SU-DHL-6 (cell line): ENCODE measurements at regions not wholly inside any gene's neighbourhood (a gene's known extent, or its start where the extent isn't known, plus 50 kb on each side); places are given as distances from the start of the nearest gene placed in this dataset.

ENCODE experiments used
- H2AFZ ChIP-seq: fragments of 200-600 bp; sonication (generic); 2 replicates; pipeline ENCODE4 v1.6.1; 2014; ENCODE audit warnings: low read depth, mild to moderate bottlenecking, moderate library complexity, mixed read lengths, antibody characterized with exemption, low read length; ENCODE audit not compliant: severe bottlenecking
- H3F3A ChIP-seq: fragments of 200-600 bp; shearing (Covaris generic); 2 replicates; pipeline ENCODE4 v1.6.0; 2016; ENCODE audit warnings: antibody characterized with exemption, mild to moderate bottlenecking; ENCODE audit not compliant: insufficient read depth
- H3K27ac ChIP-seq: fragments of 200-600 bp; sonication (generic); 2 replicates; pipeline ENCODE4 v1.5.1; 2016; ENCODE audit warnings: low read depth, mild to moderate bottlenecking, low read length, moderate library complexity, mixed read lengths
- H3K27me3 ChIP-seq: fragments of 200-600 bp; sonication (generic), shearing (Covaris generic); 2 replicates; pipeline ENCODE4 v1.6.0; 2014; ENCODE audit warnings: mild to moderate bottlenecking, low read length
- H3K36me3 ChIP-seq: fragments of 200-600 bp; sonication (generic); 2 replicates; pipeline ENCODE4 v1.6.1; 2014; ENCODE audit warnings: mild to moderate bottlenecking, low read length, mixed read lengths
- H3K4me2 ChIP-seq: fragments of 300-600, 200-600 bp; shearing (Covaris generic), sonication (generic); 2 replicates; pipeline ENCODE4 v1.6.0; 2014; ENCODE audit warnings: low read length, low read depth, mild to moderate bottlenecking; ENCODE audit not compliant: poor library complexity, severe bottlenecking
- H3K4me3 ChIP-seq: fragments of 200-600 bp; sonication (generic); 2 replicates; pipeline ENCODE4 v1.5.1; 2014; ENCODE audit warnings: antibody characterized with exemption, low read length, mild to moderate bottlenecking, mixed read lengths; ENCODE audit not compliant: insufficient read depth, poor library complexity, severe bottlenecking
- H3K79me2 ChIP-seq: fragments of 200-600 bp; sonication (generic); 2 replicates; pipeline ENCODE4 v1.6.1; 2014; ENCODE audit warnings: mild to moderate bottlenecking, low read length, moderate library complexity; ENCODE audit not compliant: insufficient read depth
- H3K9ac ChIP-seq: fragments of 200-600 bp; sonication (generic); 2 replicates; pipeline ENCODE4 v1.7.0; 2014; ENCODE audit warnings: mild to moderate bottlenecking, low read length
- H3K9me2 ChIP-seq: fragments of 200-600 bp; sonication (generic); replicated peaks from 2 replicates; pipeline ENCODE4 v1.6.1; 2014; ENCODE audit warnings: low read length; ENCODE audit not compliant: insufficient read depth
- H3K9me3 ChIP-seq: fragments of 200-600 bp; sonication (generic); 2 replicates; pipeline ENCODE4 v1.6.1; 2014; ENCODE audit warnings: low read length, mixed read lengths; ENCODE audit not compliant: insufficient read depth
- H4K20me1 ChIP-seq: fragments of 200-600 bp; sonication (generic); 2 replicates; pipeline ENCODE4 v1.6.1; 2014; ENCODE audit warnings: low read depth, mild to moderate bottlenecking, antibody characterized with exemption, low read length, moderate library complexity, mixed read lengths
- EZH2phosphoT487 ChIP-seq: fragments of 200-600 bp; sonication (generic), shearing (Covaris generic); conservative IDR thresholded peaks from 2 replicates; pipeline ENCODE4 v1.6.1; 2018; ENCODE audit warnings: mild to moderate bottlenecking, antibody characterized with exemption, low read length, moderate library complexity, mixed read lengths
- TF ChIP-seq, protein P1 (sequence below): fragments of 200-600 bp; sonication (generic); IDR thresholded peaks from one replicate; pipeline ENCODE4 v1.5.1; 2017; ENCODE audit warnings: antibody characterized with exemption, mild to moderate bottlenecking, low read length, moderate library complexity; ENCODE audit not compliant: insufficient read depth, poor library complexity, severe bottlenecking

DNA sequence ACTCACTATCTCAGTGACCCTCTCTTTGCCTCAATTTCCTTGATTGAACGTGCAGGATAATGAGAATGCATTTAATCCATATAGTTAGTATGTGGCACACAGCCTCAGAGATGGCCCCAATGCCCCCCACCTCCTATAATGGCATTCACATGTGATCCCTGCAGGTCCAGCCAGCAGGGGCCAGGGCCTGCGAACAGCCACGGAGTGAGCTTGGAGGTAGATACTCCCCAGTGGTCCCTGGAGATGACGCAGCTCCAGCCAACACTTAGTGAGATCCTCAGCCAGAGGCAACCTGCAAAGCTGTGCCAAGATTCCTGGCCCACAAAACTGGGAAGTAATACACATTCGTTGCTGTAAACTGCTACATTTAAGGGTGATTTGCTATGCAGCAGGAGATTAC, 184.9 kb upstream of the NSMCE3 start:
- H3K79me2 ChIP-seq: no peaks in the 10 kb centered on the region
- H2AFZ ChIP-seq: no peak overlapping the region
- H3K36me3 ChIP-seq: no peaks in the 10 kb centered on the region
- H3K4me2 ChIP-seq: no peak overlapping the region
- no peaks in the 10 kb centered on the region for H3F3A ChIP-seq
- no peaks in the 10 kb centered on the region for H4K20me1 ChIP-seq
- no peaks in the 10 kb centered on the region for H3K27me3 ChIP-seq
- TF ChIP-seq, protein P1, sequence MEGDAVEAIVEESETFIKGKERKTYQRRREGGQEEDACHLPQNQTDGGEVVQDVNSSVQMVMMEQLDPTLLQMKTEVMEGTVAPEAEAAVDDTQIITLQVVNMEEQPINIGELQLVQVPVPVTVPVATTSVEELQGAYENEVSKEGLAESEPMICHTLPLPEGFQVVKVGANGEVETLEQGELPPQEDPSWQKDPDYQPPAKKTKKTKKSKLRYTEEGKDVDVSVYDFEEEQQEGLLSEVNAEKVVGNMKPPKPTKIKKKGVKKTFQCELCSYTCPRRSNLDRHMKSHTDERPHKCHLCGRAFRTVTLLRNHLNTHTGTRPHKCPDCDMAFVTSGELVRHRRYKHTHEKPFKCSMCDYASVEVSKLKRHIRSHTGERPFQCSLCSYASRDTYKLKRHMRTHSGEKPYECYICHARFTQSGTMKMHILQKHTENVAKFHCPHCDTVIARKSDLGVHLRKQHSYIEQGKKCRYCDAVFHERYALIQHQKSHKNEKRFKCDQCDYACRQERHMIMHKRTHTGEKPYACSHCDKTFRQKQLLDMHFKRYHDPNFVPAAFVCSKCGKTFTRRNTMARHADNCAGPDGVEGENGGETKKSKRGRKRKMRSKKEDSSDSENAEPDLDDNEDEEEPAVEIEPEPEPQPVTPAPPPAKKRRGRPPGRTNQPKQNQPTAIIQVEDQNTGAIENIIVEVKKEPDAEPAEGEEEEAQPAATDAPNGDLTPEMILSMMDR: no peak
- TF ChIP-seq EZH2phosphoT487: no peak
- no peaks in the 10 kb centered on the region for H3K9me3 ChIP-seq
- no peak overlapping the region for H3K4me3 ChIP-seq
- H3K9ac ChIP-seq: no peak overlapping the region
- no peaks in the 10 kb centered on the region for H3K9me2 ChIP-seq
- no peak overlapping the region for H3K27ac ChIP-seq

DNA sequence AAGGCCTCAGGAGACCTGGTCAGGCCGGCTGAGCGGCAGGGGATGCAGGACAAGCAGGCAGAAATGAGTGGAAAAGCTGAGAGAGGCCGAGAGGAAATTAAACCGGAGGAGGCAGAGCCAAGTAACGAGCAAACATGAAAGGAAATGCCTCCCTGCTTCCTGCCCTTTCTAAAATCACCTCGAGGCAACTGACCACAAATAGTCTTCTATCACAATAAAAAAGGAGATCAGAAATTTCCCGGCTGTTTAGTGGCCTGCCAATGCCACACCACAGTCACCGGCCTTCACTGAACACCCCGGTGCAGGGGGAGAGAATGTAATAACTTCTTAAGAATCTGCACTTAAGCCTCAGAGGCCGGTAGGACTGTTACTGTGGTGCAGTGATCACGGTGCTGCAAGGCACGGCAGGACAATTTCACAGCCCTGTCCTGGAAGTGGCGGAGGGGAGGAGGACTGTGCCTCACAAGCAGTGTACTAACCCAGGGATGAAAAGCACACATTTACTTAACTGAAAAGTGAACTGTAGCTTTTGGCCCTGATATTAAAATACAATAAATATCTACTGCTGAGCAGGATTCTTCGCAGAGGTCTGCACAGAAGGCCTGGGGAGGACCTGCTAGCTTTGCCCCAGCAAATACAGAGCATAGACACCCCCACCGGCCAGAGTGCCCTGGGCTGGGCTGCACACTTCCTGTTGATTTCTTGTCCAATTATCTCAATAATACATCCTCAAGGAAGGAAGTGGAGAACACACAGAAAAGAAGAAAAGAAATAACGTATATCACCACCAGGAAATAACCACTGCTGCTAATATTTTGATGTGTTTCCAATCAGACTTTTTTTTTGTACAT, 183.5 kb upstream of the NSMCE3 start:
- Histone ChIP-seq H4K20me1 (no peaks in the 10 kb centered on the region), H2AFZ (no peak overlapping the region), H3K9me2 (no peaks in the 10 kb centered on the region), H3K9me3 (no peaks in the 10 kb centered on the region), H3K36me3 (no peaks in the 10 kb centered on the region), H3K27ac (no peak overlapping the region), H3F3A (no peaks in the 10 kb centered on the region), H3K79me2 (no peaks in the 10 kb centered on the region), H3K4me2 (no peak overlapping the region), H3K4me3 (no peak overlapping the region), H3K27me3 (no peaks in the 10 kb centered on the region), H3K9ac (no peak overlapping the region)
- no peak for TF ChIP-seq EZH2phosphoT487
- TF ChIP-seq, protein P1: no peak

DNA sequence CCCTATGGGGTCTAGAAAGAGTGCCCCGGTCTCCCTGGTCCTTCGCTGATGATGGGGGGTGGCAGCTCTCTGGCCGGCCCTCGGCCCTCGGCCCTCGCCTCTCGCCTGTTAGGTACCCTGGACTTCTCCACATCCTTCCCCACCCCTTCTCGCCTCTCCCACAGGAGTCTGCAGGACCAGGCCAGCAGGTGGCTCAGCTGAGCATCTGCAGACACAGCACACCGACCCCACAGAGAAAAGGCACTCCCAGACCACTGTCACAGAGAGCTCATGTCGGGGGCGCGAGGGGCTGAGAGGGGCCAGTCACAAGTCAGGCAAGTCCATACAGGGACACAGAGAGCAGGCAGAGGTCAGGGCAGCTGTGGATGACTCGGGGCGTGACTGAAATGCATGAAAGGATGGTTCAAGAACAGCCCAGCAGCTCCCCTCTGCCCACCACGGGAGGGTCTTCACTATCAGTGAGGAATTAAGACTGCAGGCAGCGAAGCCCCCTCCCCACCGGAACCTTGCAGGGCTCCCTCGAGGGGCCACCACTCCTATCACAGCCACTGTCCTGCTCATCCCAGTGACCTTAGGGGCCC, 181.7 kb upstream of the NSMCE3 start:
- H3K27me3 ChIP-seq: no peaks in the 10 kb centered on the region

More for the DNA sequence above, 181.7 kb upstream of the NSMCE3 start:
- Histone ChIP-seq H3K36me3 (no peaks in the 10 kb centered on the region), H2AFZ (no peak overlapping the region), H4K20me1 (no peaks in the 10 kb centered on the region), H3K79me2 (no peaks in the 10 kb centered on the region), H3K4me2 (no peak overlapping the region), H3K9me3 (no peaks in the 10 kb centered on the region), H3K4me3 (no peak overlapping the region), H3K27ac (no peak overlapping the region), H3K9ac (no peak overlapping the region), H3K9me2 (no peaks in the 10 kb centered on the region), H3F3A (no peaks in the 10 kb centered on the region)
- TF ChIP-seq EZH2phosphoT487: no peak
- TF ChIP-seq, protein P1: no peak
